GM12878 (cell line): ENCODE measurements at regions not wholly inside any gene's neighbourhood (a gene's known extent, or its start where the extent isn't known, plus 50 kb on each side); places are given as distances from the start of the nearest gene placed in this dataset.

Experiments used
- ATAC-seq: fragments of 200-7000 bp; cut with Tn5 transposase; 3 replicates; pipeline ENCODE4 v1.9.1; 2020; ENCODE audit warnings: mild to moderate bottlenecking, moderate library complexity
- BruUV-seq: library from RNA; stranded (reverse); fragments of 400-500 nt; replicated peaks from 2 replicates; lab custom pipeline; 2021; lab: Mats Ljungman, UMichigan
- CTCF ChIA-PET: fragments of 300-600 bp; sonication (Branson Sonifier 250); formaldehyde crosslinking; extraction: SDS; loops from one replicate; lab custom pipeline; 2021; ENCODE audit warnings: inconsistent platforms; lab: Yijun Ruan, JAX
- POLR2A ChIA-PET: fragments of 350-600 bp; formaldehyde crosslinking; extraction: SDS; loops from one replicate; lab custom pipeline; 2021; ENCODE audit warnings: inconsistent platforms; lab: Charles Lee
- RAD21 ChIA-PET: fragments of 300-600 bp; sonication (Branson Sonifier 250); formaldehyde crosslinking; loops from one replicate; lab custom pipeline; 2023; ENCODE audit warnings: antibody characterized with exemption; ENCODE audit not compliant: unreplicated experiment; lab: Charles Lee
- SMC1A ChIA-PET: fragments of 300-600 bp; sonication (Branson Sonifier 250); formaldehyde crosslinking; loops from one replicate; lab custom pipeline; 2023; ENCODE audit not compliant: unreplicated experiment, uncharacterized antibody; lab: Charles Lee
- DNase-seq: peaks from one replicate; pipeline ENCODE4 v3.0.0-alpha.2; 2011; ENCODE audit warnings: low read depth, low spot score
- FAIRE-seq: peaks from 3 replicates; lab custom pipeline; 2011; peaks lifted over from hg19 to GRCh38; lab: Jason Lieb, UNC
- H2AFZ ChIP-seq: 2 replicates; pipeline ENCODE4 v1.6.0; 2011; ENCODE audit warnings: low read depth, low read length, control low read depth; ENCODE audit not compliant: control insufficient read depth
- H3K27ac ChIP-seq: 2 replicates; pipeline ENCODE4 v1.5.1; 2011; ENCODE audit warnings: control low read depth; ENCODE audit not compliant: control insufficient read depth, insufficient read depth
- H3K27me3 ChIP-seq, 2 experiments: replicated peaks in 1 of 2; 2 replicates each; pipeline versions ENCODE4 v1.6.0 to v1.6.1; 2011; ENCODE audit warnings: low read length in 1 of 2; ENCODE audit not compliant: control insufficient read depth in 2 of 2, insufficient read depth in 2 of 2
- H3K36me3 ChIP-seq, 2 experiments: 2 replicates each; pipeline ENCODE4 v1.5.1; 2011; ENCODE audit warnings: low read length in 1 of 2; ENCODE audit not compliant: control insufficient read depth in 2 of 2, insufficient read depth in 2 of 2
- H3K4me1 ChIP-seq: 2 replicates; pipeline ENCODE4 v1.6.1; 2011; ENCODE audit warnings: mild to moderate bottlenecking, low read length, moderate library complexity, mixed read lengths; ENCODE audit not compliant: control insufficient read depth, insufficient read depth
- H3K4me2 ChIP-seq: 2 replicates; pipeline ENCODE4 v1.6.0; 2011; ENCODE audit warnings: control low read depth; ENCODE audit not compliant: control insufficient read depth, insufficient read depth
- H3K4me3 ChIP-seq: fragments of 200-600 bp; sonication (generic); 2 replicates; pipeline ENCODE4 v1.5.1; 2016
- H3K79me2 ChIP-seq: 2 replicates; pipeline ENCODE4 v1.6.0; 2011; ENCODE audit warnings: low read length; ENCODE audit not compliant: control insufficient read depth, insufficient read depth
- H3K9ac ChIP-seq: 2 replicates; pipeline ENCODE4 v1.8.0; 2011; ENCODE audit warnings: low read length, control low read depth, mixed read lengths; ENCODE audit not compliant: control insufficient read depth, insufficient read depth
- H3K9me3 ChIP-seq: replicated peaks from 3 replicates; pipeline ENCODE4 v1.5.1; 2011; ENCODE audit warnings: mild to moderate bottlenecking, low read length; ENCODE audit not compliant: control insufficient read depth, insufficient read depth
- H4K20me1 ChIP-seq: 2 replicates; pipeline ENCODE4 v1.6.0; 2011; ENCODE audit not compliant: control insufficient read depth, insufficient read depth
- CBX3 ChIP-seq: fragments of 200-600 bp; sonication (generic); IDR thresholded peaks from 2 replicates; pipeline ENCODE4 v1.6.1; 2016; ENCODE audit warnings: low read depth, borderline replicate concordance
- DPF2 ChIP-seq: fragments of 450-650 bp; IDR thresholded peaks from 2 replicates; pipeline ENCODE4 v1.6.1; 2017; ENCODE audit warnings: mild to moderate bottlenecking
- FOXM1 ChIP-seq: IDR thresholded peaks from 2 replicates; pipeline ENCODE4 v1.6.1; 2012; ENCODE audit warnings: low read depth, mild to moderate bottlenecking, inconsistent platforms, low read length, moderate library complexity
- HDAC6 ChIP-seq: fragments of 200-600 bp; sonication (generic); IDR thresholded peaks from one replicate; pipeline ENCODE4 v1.8.0; 2017; ENCODE audit warnings: antibody characterized with exemption; ENCODE audit not compliant: unreplicated experiment
- NFIC ChIP-seq: IDR thresholded peaks from 2 replicates; pipeline ENCODE4 v1.6.1; 2012; ENCODE audit warnings: low read depth, mild to moderate bottlenecking, inconsistent platforms, low read length, moderate library complexity
- NRF1 ChIP-seq: conservative IDR thresholded peaks from 2 replicates; pipeline ENCODE4 v1.6.1; 2011; ENCODE audit warnings: mild to moderate bottlenecking, low read depth, low read length, improper control_type of control experiment
- PML ChIP-seq: IDR thresholded peaks from 2 replicates; pipeline ENCODE4 v1.6.1; 2012; ENCODE audit warnings: low read length, inconsistent platforms
- RAD51 ChIP-seq: fragments of 450-650 bp; IDR thresholded peaks from 2 replicates; pipeline ENCODE4 v1.6.1; 2016; ENCODE audit warnings: moderate library complexity, mild to moderate bottlenecking, inconsistent platforms
- SP1 ChIP-seq: IDR thresholded peaks from one replicate; pipeline ENCODE4 v1.6.1; 2011; ENCODE audit warnings: low read depth, low read length
- TAF1 ChIP-seq: IDR thresholded peaks from 2 replicates; pipeline ENCODE4 v1.6.1; 2011; ENCODE audit warnings: mild to moderate bottlenecking, low read depth, low read length, borderline replicate concordance
- ZNF24 ChIP-seq: fragments of 450-650 bp; IDR thresholded peaks from 2 replicates; pipeline ENCODE4 v1.6.1; 2017; ENCODE audit warnings: antibody characterized with exemption, mild to moderate bottlenecking
- ZZZ3 ChIP-seq: IDR thresholded peaks from 2 replicates; pipeline ENCODE4 v1.6.1; 2011; ENCODE audit warnings: low read depth; ENCODE audit not compliant: control insufficient read depth, insufficient read length
- WGBS: methylation state at CpG from one replicate; pipeline ENCODE4 v1.1.6; 2016; ENCODE audit warnings: low lambda C conversion rate; ENCODE audit not compliant: insufficient replicate concordance, insufficient coverage; ENCODE audit errors: missing lambda C conversion rate; 5-methylcytosine and 5-hydroxymethylcytosine counted together
- in situ Hi-C: fragments of 300-500 bp; cut with MboI; formaldehyde crosslinking; loops from 9 replicates; pipeline ENCODE4 v1.14.3; 2018; ENCODE audit warnings: mixed read lengths
- intact Hi-C: fragments of 100-400 bp; cut with micrococcal nuclease; formaldehyde crosslinking; loops from one replicate; pipeline ENCODE4 v1.14.2; 2022; ENCODE audit not compliant: unreplicated experiment
- TF ChIP-seq, protein P1 (sequence below): fragments of 450-650 bp; IDR thresholded peaks from 2 replicates; pipeline ENCODE4 v1.6.1; 2016; ENCODE audit warnings: mild to moderate bottlenecking, moderate library complexity, borderline replicate concordance

DNA sequence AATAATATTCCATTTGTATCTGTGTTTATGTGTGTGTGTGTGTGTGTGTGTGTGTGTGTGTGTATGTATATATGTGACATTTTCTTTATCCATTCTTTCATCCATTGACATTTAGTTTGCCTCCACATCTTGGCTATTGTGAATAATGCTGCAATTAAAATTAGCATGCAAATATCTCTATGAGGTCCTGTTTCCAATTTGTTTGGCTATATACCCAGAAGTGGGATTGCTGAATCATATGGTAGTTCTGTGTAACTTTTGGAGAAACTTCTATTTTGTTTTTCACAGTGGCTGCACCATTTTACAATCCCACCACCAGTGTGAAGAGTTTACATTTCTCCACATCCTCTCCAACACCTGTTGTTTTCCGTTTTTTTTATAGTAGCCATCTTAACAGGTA lies 53.1 kb downstream of the CH25H start:
- ATAC-seq (no peak), FAIRE-seq (no peak), DNase-seq (no peak)
- SMC1A ChIA-PET, result no interaction called here
- no peaks in the 10 kb centered on the region for H3K79me2 ChIP-seq
- no peaks in the 10 kb centered on the region for H3K9me3 ChIP-seq
- H3K36me3 ChIP-seq, result no peaks in the 10 kb centered on the region
- no peaks in the 10 kb centered on the region for H3K27me3 ChIP-seq
- CTCF ChIA-PET, result no interaction called here
- POLR2A ChIA-PET, result no interaction called here
- 46% methylated on average over 1 of the region's 1 CpG for WGBS
- H3K4me1 ChIP-seq, result no peaks in the 10 kb centered on the region
- no peak overlapping the region for H3K27ac ChIP-seq
- no peaks in the 10 kb centered on the region for H4K20me1 ChIP-seq
- no TSS peak for BruUV-seq
- no peak overlapping the region for H3K9ac ChIP-seq
- in situ Hi-C loops (no loop called here), intact Hi-C loops (no loop called here)
- RAD21 ChIA-PET, result no interaction called here
- H3K4me2 ChIP-seq, result no peak overlapping the region
- TF ChIP-seq NFIC (no peak), TAF1 (no peak), ZZZ3 (no peak), PML (no peak), FOXM1 (no peak), CBX3 (no peak), HDAC6 (no peak), DPF2 (no peak), RAD51 (no peak), SP1 (no peak), NRF1 (no peak), ZNF24 (no peak)
- TF ChIP-seq, protein P1, sequence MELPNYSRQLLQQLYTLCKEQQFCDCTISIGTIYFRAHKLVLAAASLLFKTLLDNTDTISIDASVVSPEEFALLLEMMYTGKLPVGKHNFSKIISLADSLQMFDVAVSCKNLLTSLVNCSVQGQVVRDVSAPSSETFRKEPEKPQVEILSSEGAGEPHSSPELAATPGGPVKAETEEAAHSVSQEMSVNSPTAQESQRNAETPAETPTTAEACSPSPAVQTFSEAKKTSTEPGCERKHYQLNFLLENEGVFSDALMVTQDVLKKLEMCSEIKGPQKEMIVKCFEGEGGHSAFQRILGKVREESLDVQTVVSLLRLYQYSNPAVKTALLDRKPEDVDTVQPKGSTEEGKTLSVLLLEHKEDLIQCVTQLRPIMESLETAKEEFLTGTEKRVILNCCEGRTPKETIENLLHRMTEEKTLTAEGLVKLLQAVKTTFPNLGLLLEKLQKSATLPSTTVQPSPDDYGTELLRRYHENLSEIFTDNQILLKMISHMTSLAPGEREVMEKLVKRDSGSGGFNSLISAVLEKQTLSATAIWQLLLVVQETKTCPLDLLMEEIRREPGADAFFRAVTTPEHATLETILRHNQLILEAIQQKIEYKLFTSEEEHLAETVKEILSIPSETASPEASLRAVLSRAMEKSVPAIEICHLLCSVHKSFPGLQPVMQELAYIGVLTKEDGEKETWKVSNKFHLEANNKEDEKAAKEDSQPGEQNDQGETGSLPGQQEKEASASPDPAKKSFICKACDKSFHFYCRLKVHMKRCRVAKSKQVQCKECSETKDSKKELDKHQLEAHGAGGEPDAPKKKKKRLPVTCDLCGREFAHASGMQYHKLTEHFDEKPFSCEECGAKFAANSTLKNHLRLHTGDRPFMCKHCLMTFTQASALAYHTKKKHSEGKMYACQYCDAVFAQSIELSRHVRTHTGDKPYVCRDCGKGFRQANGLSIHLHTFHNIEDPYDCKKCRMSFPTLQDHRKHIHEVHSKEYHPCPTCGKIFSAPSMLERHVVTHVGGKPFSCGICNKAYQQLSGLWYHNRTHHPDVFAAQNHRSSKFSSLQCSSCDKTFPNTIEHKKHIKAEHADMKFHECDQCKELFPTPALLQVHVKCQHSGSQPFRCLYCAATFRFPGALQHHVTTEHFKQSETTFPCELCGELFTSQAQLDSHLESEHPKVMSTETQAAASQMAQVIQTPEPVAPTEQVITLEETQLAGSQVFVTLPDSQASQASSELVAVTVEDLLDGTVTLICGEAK, result no peak
- H2AFZ ChIP-seq, result no peak overlapping the region
- H3K4me3 ChIP-seq, result no peak overlapping the region
